Keratinocyte (primary cell): ENCODE measurements at regions not wholly inside any gene's neighbourhood (a gene's known extent, or its start where the extent isn't known, plus 50 kb on each side); places are given as distances from the start of the nearest gene placed in this dataset.

Experiments used
- DNase-seq: peaks from one replicate; pipeline ENCODE4 v3.0.0-alpha.2; 2011; ENCODE audit warnings: low read depth, missing footprints, low spot score
- FAIRE-seq: peaks from 2 replicates; lab custom pipeline; 2011; peaks lifted over from hg19 to GRCh38; lab: Jason Lieb, UNC
- H2AFZ ChIP-seq: 2 replicates; pipeline ENCODE4 v1.6.0; 2012; ENCODE audit warnings: low read length, control low read depth, inconsistent platforms; ENCODE audit not compliant: control insufficient read depth
- H3K27ac ChIP-seq: 2 replicates; pipeline ENCODE4 v1.5.1; 2011; ENCODE audit warnings: low read length; ENCODE audit not compliant: control insufficient read depth, insufficient read depth
- H3K27me3 ChIP-seq: 3 replicates; pipeline ENCODE4 v1.6.0; 2011; ENCODE audit warnings: low read length; ENCODE audit not compliant: control insufficient read depth, insufficient read depth; ENCODE audit errors: extremely low read depth
- H3K36me3 ChIP-seq, 2 experiments: 2 replicates in 1 of 2; 3 replicates in 1 of 2; pipeline ENCODE4 v1.5.1; 2011; ENCODE audit warnings: low read length in 2 of 2, mild to moderate bottlenecking in 1 of 2; ENCODE audit not compliant: control insufficient read depth in 2 of 2, insufficient read depth in 2 of 2; ENCODE audit errors: extremely low read depth in 1 of 2
- H3K4me1 ChIP-seq: 3 replicates; pipeline ENCODE4 v1.5.1; 2011; ENCODE audit warnings: low read length; ENCODE audit not compliant: control insufficient read depth, insufficient read depth; ENCODE audit errors: extremely low read depth
- H3K4me2 ChIP-seq: 3 replicates; pipeline ENCODE4 v1.6.0; 2011; ENCODE audit warnings: low read depth, low read length; ENCODE audit not compliant: control insufficient read depth, insufficient read depth; ENCODE audit errors: extremely low read depth
- H3K4me3 ChIP-seq, 3 experiments: fragments of 200-600 bp in 1 of 3; sonication (generic) in 1 of 3; 2 replicates in 2 of 3; 3 replicates in 1 of 3; pipeline ENCODE4 v1.5.1; 2011 to 2016; ENCODE audit warnings: low read length in 3 of 3, mild to moderate bottlenecking in 3 of 3, control low read depth in 2 of 3, inconsistent platforms in 1 of 3, low read depth in 1 of 3, mixed read lengths in 1 of 3, mixed run types in 1 of 3, moderate library complexity in 1 of 3; ENCODE audit not compliant: control insufficient read depth in 2 of 3, insufficient read depth in 2 of 3; ENCODE audit errors: extremely low read depth in 1 of 3
- H3K79me2 ChIP-seq: 2 replicates; pipeline ENCODE4 v1.6.0; 2012; ENCODE audit warnings: low read length; ENCODE audit not compliant: control insufficient read depth, insufficient read depth
- H3K9ac ChIP-seq: 3 replicates; pipeline ENCODE4 v1.6.0; 2011; ENCODE audit warnings: low read length; ENCODE audit not compliant: control insufficient read depth, insufficient read depth; ENCODE audit errors: extremely low read depth
- H3K9me1 ChIP-seq: 3 replicates; pipeline ENCODE4 v1.6.0; 2011; ENCODE audit warnings: low read length; ENCODE audit not compliant: control insufficient read depth, insufficient read depth; ENCODE audit errors: extremely low read depth
- H3K9me3 ChIP-seq: 2 replicates; pipeline ENCODE4 v1.5.1; 2012; ENCODE audit warnings: low read depth, low read length; ENCODE audit not compliant: control insufficient read depth
- H4K20me1 ChIP-seq: 3 replicates; pipeline ENCODE4 v1.6.0; 2011; ENCODE audit warnings: low read length; ENCODE audit not compliant: control insufficient read depth, insufficient read depth; ENCODE audit errors: extremely low read depth
- CTCF ChIP-seq, 3 experiments: IDR thresholded peaks in 1 of 3; conservative IDR thresholded peaks in 1 of 3; optimal IDR thresholded peaks in 1 of 3; 2 replicates in 2 of 3; 3 replicates in 1 of 3; pipeline versions ENCODE3 to v1.5.1; 2011; ENCODE audit warnings: low read length in 3 of 3, mild to moderate bottlenecking in 3 of 3, moderate library complexity in 2 of 3, control low read depth in 1 of 3, inconsistent platforms in 1 of 3; ENCODE audit not compliant: insufficient read depth in 2 of 3; ENCODE audit errors: extremely low read depth in 1 of 3
- EZH2 ChIP-seq: IDR thresholded peaks from one replicate; pipeline ENCODE4 v1.6.1; 2012; ENCODE audit warnings: inconsistent platforms, mild to moderate bottlenecking, low read length, moderate library complexity
- dilution Hi-C: fragments of 300-500 bp; cut with MboI; formaldehyde crosslinking; loops from one replicate; pipeline ENCODE4 v1.7.0; 2020; ENCODE audit warnings: low sequenced_read_pairs; ENCODE audit not compliant: extremely low pct_ligation_motif_present

- Histone ChIP-seq H2AFZ (no peak overlapping the region), H3K27me3 (no peaks in the 10 kb centered on the region), H3K9me1 (no peaks in the 10 kb centered on the region), H3K79me2 (no peaks in the 10 kb centered on the region), H4K20me1 (no peaks in the 10 kb centered on the region), H3K36me3 (no peaks in the 10 kb centered on the region), H3K4me3 (no peak overlapping the region), H3K4me1 (no peaks in the 10 kb centered on the region), H3K27ac (no peak overlapping the region), H3K4me2 (no peak overlapping the region), H3K9ac (no peak overlapping the region), H3K9me3 (no peaks in the 10 kb centered on the region)
- dilution Hi-C loops: no loop called here
- no peak for FAIRE-seq
- DNase-seq: no peak
- no peak for TF ChIP-seq CTCF (optimal IDR thresholded peaks at IDR 0.05 in 1 of 3, IDR thresholded peaks at IDR 0.05 in 1 of 3, conservative IDR thresholded peaks at IDR 0.05 in 1 of 3; ENCODE audit: extremely low read depth in 1 of 3, insufficient read depth in 2 of 3, low read length in 3 of 3)
- TF ChIP-seq EZH2: no peak
Measured at GRCh38 chr12:112638420-112638819, 153.1 kb upstream of the RPH3A start.

DNA sequence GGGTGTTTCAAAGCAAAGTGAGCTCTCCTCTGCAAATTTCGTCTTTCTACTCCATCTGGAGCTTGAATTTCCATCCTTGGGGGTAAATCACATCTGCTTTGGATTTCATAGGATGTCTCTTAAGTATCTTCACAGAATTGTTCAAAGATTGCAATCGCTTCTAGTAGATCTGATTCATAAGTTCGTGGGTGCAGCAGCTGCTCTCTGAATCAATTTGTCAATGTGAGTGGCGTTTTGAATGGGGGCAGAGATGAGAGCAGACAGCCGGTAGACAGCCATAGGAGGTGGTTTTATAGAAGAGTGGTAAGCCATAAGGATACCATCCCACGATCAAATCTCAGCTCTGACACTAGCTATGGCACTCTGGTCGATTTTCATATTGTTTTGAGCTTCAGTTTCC is 146.0 kb upstream of the RPH3A start:
- Histone ChIP-seq H2AFZ (no peak overlapping the region), H4K20me1 (no peaks in the 10 kb centered on the region), H3K27me3 (no peaks in the 10 kb centered on the region), H3K36me3 (no peaks in the 10 kb centered on the region), H3K4me2 (no peak overlapping the region), H3K79me2 (no peaks in the 10 kb centered on the region), H3K27ac (no peak overlapping the region), H3K4me3 (no peak overlapping the region), H3K9me3 (no peaks in the 10 kb centered on the region), H3K4me1 (no peaks in the 10 kb centered on the region), H3K9ac (no peak overlapping the region), H3K9me1 (no peaks in the 10 kb centered on the region)
- dilution Hi-C loops: no loop called here
- DNase-seq: no peak
- FAIRE-seq: no peak
- TF ChIP-seq EZH2 (no peak), CTCF (optimal IDR thresholded peaks at IDR 0.05 in 1 of 3, IDR thresholded peaks at IDR 0.05 in 1 of 3, conservative IDR thresholded peaks at IDR 0.05 in 1 of 3; ENCODE audit: extremely low read depth in 1 of 3, insufficient read depth in 2 of 3, low read length in 3 of 3) (no peak)
